Glutamatergic neuron (in vitro differentiated cells): ENCODE measurements at regions not wholly inside any gene's neighbourhood (a gene's known extent, or its start where the extent isn't known, plus 50 kb on each side); places are given as distances from the start of the nearest gene placed in this dataset.
A peak's percentile ranks its signal among the peaks of the same experiment; 100 is the strongest.

ENCODE experiments used
- DNase-seq: peaks from one replicate; pipeline ENCODE4 v3.0.0; 2022
- H3K27ac Mint-ChIP-seq: one replicate; pipeline ENCODE4 v1.8.0; 2020; ENCODE audit warnings: mild to moderate bottlenecking, mixed read lengths, inconsistent platforms; ENCODE audit not compliant: unreplicated experiment
- H3K27me3 Mint-ChIP-seq: one replicate; pipeline ENCODE4 v1.8.0; 2020; ENCODE audit warnings: mild to moderate bottlenecking, moderate library complexity, mixed read lengths, inconsistent platforms; ENCODE audit not compliant: unreplicated experiment
- H3K36me3 Mint-ChIP-seq: one replicate; pipeline ENCODE4 v1.8.0; 2020; ENCODE audit warnings: mild to moderate bottlenecking, mixed read lengths, inconsistent platforms; ENCODE audit not compliant: unreplicated experiment
- H3K4me1 Mint-ChIP-seq: one replicate; pipeline ENCODE4 v1.8.0; 2020; ENCODE audit warnings: mild to moderate bottlenecking, low read depth, mixed read lengths, inconsistent platforms; ENCODE audit not compliant: unreplicated experiment
- H3K4me3 Mint-ChIP-seq: one replicate; pipeline ENCODE4 v1.8.0; 2020; ENCODE audit warnings: mild to moderate bottlenecking, mixed read lengths, inconsistent platforms; ENCODE audit not compliant: unreplicated experiment
- H3K9me3 Mint-ChIP-seq: one replicate; pipeline ENCODE4 v1.8.0; 2020; ENCODE audit warnings: mild to moderate bottlenecking, moderate library complexity, mixed read lengths, inconsistent platforms; ENCODE audit not compliant: unreplicated experiment
- CTCF ChIP-seq: fragments of 200-600 bp; sonication (generic); IDR thresholded peaks from one replicate; pipeline ENCODE4 v1.5.0; 2021; ENCODE audit not compliant: partially characterized antibody, unreplicated experiment

GRCh38 chr3:124313621-124314020 lies 321.7 kb upstream of the ROPN1 start:
- H3K9me3 Mint-ChIP-seq, result peaks cover 46% of the 10 kb centered on the region
- no peak for TF ChIP-seq CTCF

DNA sequence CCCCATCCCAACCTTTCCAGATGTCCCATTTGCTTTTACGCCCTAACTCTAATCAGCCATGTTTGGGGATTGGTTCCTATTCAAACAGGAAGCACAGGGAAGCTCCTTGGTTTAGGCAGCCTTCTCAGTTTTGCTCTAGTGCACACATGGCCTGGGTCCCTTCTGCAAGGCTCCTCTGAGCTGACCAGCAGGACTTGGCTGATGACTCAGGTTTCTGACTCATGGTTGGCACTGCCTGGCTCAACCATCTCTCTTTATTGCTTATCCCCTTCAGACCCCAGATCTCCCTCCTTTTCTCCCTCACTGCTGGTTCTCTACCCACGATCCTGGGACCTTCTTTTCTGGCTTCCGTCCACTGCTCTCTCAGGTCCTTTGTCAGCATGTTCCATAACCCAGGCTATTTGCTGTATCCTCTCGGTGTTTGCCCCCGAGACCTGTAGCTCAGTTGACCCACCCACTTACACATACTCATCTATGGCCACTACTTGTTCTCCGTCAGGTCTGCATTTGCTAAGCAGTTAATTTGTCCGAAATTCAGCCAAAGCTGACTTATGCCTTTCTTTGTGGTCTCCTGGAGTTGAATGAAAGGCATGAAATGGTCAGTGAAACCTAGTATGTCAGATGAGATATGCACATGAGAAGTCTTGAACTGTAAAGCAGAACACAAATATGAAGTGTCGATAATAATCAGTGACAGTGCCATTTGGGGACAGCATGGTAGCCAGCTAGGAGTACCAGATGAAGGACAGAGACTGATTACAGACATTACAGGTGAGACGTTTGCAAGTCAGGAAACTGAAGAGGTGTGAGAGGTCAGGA lies 323.5 kb upstream of the ROPN1 start:
- DNase-seq, result no peak
- Mint-ChIP-seq H3K36me3 (peaks cover 5% of the 10 kb centered on the region), H3K27ac (peak overlapping the region; percentile 97), H3K9me3 (peaks cover 40% of the 10 kb centered on the region), H3K27me3 (peaks cover 24% of the 10 kb centered on the region), H3K4me1 (peaks cover 45% of the 10 kb centered on the region), H3K4me3 (peak overlapping the region; percentile 68)
- TF ChIP-seq CTCF, result no peak

More at GRCh38 chr3:124313621-124314020, 321.7 kb upstream of the ROPN1 start:
- DNase-seq, result no peak
- H3K27ac Mint-ChIP-seq, result peak overlapping the region; percentile 24
- peaks cover 43% of the 10 kb centered on the region for H3K4me1 Mint-ChIP-seq
- H3K27me3 Mint-ChIP-seq, result peaks cover 27% of the 10 kb centered on the region
- no peak overlapping the region for H3K4me3 Mint-ChIP-seq
- H3K36me3 Mint-ChIP-seq, result peaks cover 5% of the 10 kb centered on the region

GRCh38 chr3:124316034-124316287 lies 324.0 kb upstream of the ROPN1 start:
- no peak for DNase-seq
- Mint-ChIP-seq H3K9me3 (peaks cover 42% of the 10 kb centered on the region), H3K27ac (peak overlapping the region; percentile 97), H3K36me3 (peaks cover 5% of the 10 kb centered on the region), H3K4me3 (peak overlapping the region; percentile 71), H3K27me3 (peaks cover 25% of the 10 kb centered on the region), H3K4me1 (peaks cover 50% of the 10 kb centered on the region)
- no peak for TF ChIP-seq CTCF

DNA sequence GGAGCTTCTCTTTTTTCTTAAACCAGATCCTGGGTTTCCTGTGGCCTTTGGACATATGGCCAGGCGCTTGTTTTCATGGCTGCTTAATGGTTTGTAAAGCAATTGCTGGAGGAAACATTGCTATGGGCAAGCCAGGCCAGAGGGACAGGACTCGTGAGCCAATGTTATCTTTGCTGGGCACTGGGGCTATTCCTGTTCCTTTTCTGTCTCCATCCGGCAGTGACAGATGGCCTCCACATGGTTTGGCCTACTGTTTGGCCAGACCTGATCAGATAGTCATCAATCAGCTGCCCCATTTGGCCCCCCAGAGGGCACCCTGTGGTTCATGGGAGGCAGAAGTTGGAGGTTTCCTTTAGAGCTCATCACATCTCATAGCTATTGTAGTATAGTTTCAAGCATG lies 326.1 kb upstream of the ROPN1 start:
- Mint-ChIP-seq H3K9me3 (peaks cover 42% of the 10 kb centered on the region), H3K4me1 (peaks cover 65% of the 10 kb centered on the region), H3K27ac (peak overlapping the region; percentile 97), H3K36me3 (peaks cover 5% of the 10 kb centered on the region), H3K27me3 (peaks cover 27% of the 10 kb centered on the region), H3K4me3 (peak overlapping the region; percentile 64)
- no peak for TF ChIP-seq CTCF
- DNase-seq, result peak; percentile 82

GRCh38 chr3:124318656-124319055 lies 326.7 kb upstream of the ROPN1 start:
- H3K27ac Mint-ChIP-seq, result peak overlapping the region; percentile 97
- no peak for DNase-seq
- peaks cover 67% of the 10 kb centered on the region for H3K4me1 Mint-ChIP-seq
- peaks cover 44% of the 10 kb centered on the region for H3K9me3 Mint-ChIP-seq
- H3K4me3 Mint-ChIP-seq, result peak overlapping the region; percentile 64
- peaks cover 5% of the 10 kb centered on the region for H3K36me3 Mint-ChIP-seq
- TF ChIP-seq CTCF, result no peak
- H3K27me3 Mint-ChIP-seq, result peaks cover 27% of the 10 kb centered on the region
